HepG2 (cell line): ENCODE measurements at regions not wholly inside any gene's neighbourhood (a gene's known extent, or its start where the extent isn't known, plus 50 kb on each side); places are given as distances from the start of the nearest gene placed in this dataset.

Experiments
- ATAC-seq: fragments of 200-7000 bp; cut with Tn5 transposase; 3 replicates; pipeline ENCODE4 v1.9.1; 2020; ENCODE audit warnings: mild to moderate bottlenecking, moderate library complexity
- BruUV-seq: library from RNA; stranded (reverse); fragments of 400-500 nt; replicated peaks from 2 replicates; lab custom pipeline; 2021; lab: Mats Ljungman, UMichigan
- CTCF ChIA-PET: fragments of 300-600 bp; formaldehyde crosslinking; extraction: SDS; loops from one replicate; lab custom pipeline; 2021; ENCODE audit warnings: low total read pairs, inconsistent platforms, low intra/inter-chr PET ratio; lab: Yijun Ruan, JAX
- POLR2A ChIA-PET: fragments of 350-600 bp; sonication (Branson Sonifier 250); formaldehyde crosslinking; loops from one replicate; lab custom pipeline; 2020; ENCODE audit warnings: antibody characterized with exemption, inconsistent platforms; lab: Yijun Ruan, JAX
- DNase-seq: peaks from one replicate; pipeline ENCODE4 v3.0.0-alpha.2; 2015; ENCODE audit warnings: low spot score
- FAIRE-seq: peaks from 3 replicates; lab custom pipeline; 2011; peaks lifted over from hg19 to GRCh38; lab: Jason Lieb, UNC
- H2AFZ ChIP-seq: one replicate; pipeline ENCODE4 v1.6.1; 2011; ENCODE audit warnings: low read length, inconsistent platforms
- H3K27ac ChIP-seq: fragments of 300-600 bp; 3 replicates; pipeline ENCODE4 v1.8.0; 2011; ENCODE audit warnings: mixed run types, mild to moderate bottlenecking, mixed read lengths, low read length, inconsistent platforms; ENCODE audit not compliant: insufficient read depth; ENCODE audit errors: extremely low read length
- H3K27me3 ChIP-seq, 2 experiments: fragments of 200-600 bp in 1 of 2; 2 replicates in 1 of 2; 3 replicates in 1 of 2; pipeline versions ENCODE4 v1.6.0 to v1.8.0; 2011; ENCODE audit warnings: low read length in 2 of 2, mild to moderate bottlenecking in 2 of 2, moderate library complexity in 2 of 2, inconsistent platforms in 1 of 2; ENCODE audit not compliant: insufficient read depth in 2 of 2, control insufficient read depth in 1 of 2
- H3K36me3 ChIP-seq, 2 experiments: fragments of 200-600 bp in 1 of 2; replicated peaks in 1 of 2; 2 replicates in 1 of 2; 3 replicates in 1 of 2; pipeline versions ENCODE4 v1.5.1 to v1.8.0; 2011; ENCODE audit warnings: low read length in 2 of 2, inconsistent platforms in 1 of 2; ENCODE audit not compliant: insufficient read depth in 2 of 2, control insufficient read depth in 1 of 2
- H3K4me1 ChIP-seq: 2 replicates; pipeline ENCODE4 v1.5.1; 2012; ENCODE audit warnings: low read length, inconsistent platforms; ENCODE audit not compliant: insufficient read depth
- H3K4me2 ChIP-seq: 2 replicates; pipeline ENCODE4 v1.6.0; 2011; ENCODE audit warnings: low read depth, low read length, inconsistent platforms
- H3K4me3 ChIP-seq, 3 experiments: fragments of 200-600 bp in 1 of 3; sonication (generic), shearing (Covaris generic) in 1 of 3; replicated peaks in 1 of 3; 2 replicates each; pipeline ENCODE4 v1.5.1; 2011 to 2016; ENCODE audit warnings: low read length in 3 of 3, inconsistent platforms in 2 of 3, low read depth in 2 of 3, mild to moderate bottlenecking in 2 of 3, control low read depth in 1 of 3, mixed read lengths in 1 of 3; ENCODE audit not compliant: insufficient read depth in 1 of 3
- H3K79me2 ChIP-seq: one replicate; pipeline ENCODE4 v1.6.1; 2011; ENCODE audit warnings: low read length, inconsistent platforms; ENCODE audit not compliant: insufficient read depth
- H3K9ac ChIP-seq: 2 replicates; pipeline ENCODE4 v1.6.0; 2011; ENCODE audit warnings: mild to moderate bottlenecking, low read depth, low read length, inconsistent platforms; ENCODE audit not compliant: insufficient read depth
- H3K9me3 ChIP-seq: 2 replicates; pipeline ENCODE4 v1.5.1; 2012; ENCODE audit warnings: mild to moderate bottlenecking, low read length
- H4K20me1 ChIP-seq: 2 replicates; pipeline ENCODE4 v1.6.0; 2011; ENCODE audit warnings: inconsistent platforms, mild to moderate bottlenecking, low read length, moderate library complexity; ENCODE audit not compliant: insufficient read depth
- CEBPB ChIP-seq: IDR thresholded peaks from 2 replicates; pipeline ENCODE4 v1.6.1; 2011; ENCODE audit warnings: low read depth, low read length, improper control_type of control experiment, borderline replicate concordance
- TCF7L2 ChIP-seq: IDR thresholded peaks from 2 replicates; pipeline ENCODE4 v1.6.1; 2011; ENCODE audit warnings: mild to moderate bottlenecking, low read depth, low read length, moderate library complexity
- YEATS4 ChIP-seq: sonication (generic); formaldehyde crosslinking; IDR thresholded peaks from 2 replicates; pipeline ENCODE4 v1.4.0; 2020; ENCODE audit warnings: missing genetic modification reagents, borderline replicate concordance
- ZKSCAN8 ChIP-seq: IDR thresholded peaks from 2 replicates; pipeline ENCODE4 v1.6.1; 2016; ENCODE audit warnings: borderline replicate concordance, missing genetic modification reagents, missing compliant biosample characterization
- WGBS: methylation state at CpG from one replicate; pipeline ENCODE4 v1.1.6; 2017; ENCODE audit warnings: low lambda C conversion rate; 5-methylcytosine and 5-hydroxymethylcytosine counted together
- in situ Hi-C: cut with HindIII; loops from 2 replicates; pipeline ENCODE4 v1.10.0; 2017; ENCODE audit warnings: low pct_unique_long_range_greater_than_20kb; ENCODE audit not compliant: extremely low pct_ligation_motif_present
- intact Hi-C: fragments of 100-400 bp; cut with micrococcal nuclease; formaldehyde crosslinking; loops from one replicate; pipeline ENCODE4 v1.10.0; 2022; ENCODE audit not compliant: unreplicated experiment

DNA sequence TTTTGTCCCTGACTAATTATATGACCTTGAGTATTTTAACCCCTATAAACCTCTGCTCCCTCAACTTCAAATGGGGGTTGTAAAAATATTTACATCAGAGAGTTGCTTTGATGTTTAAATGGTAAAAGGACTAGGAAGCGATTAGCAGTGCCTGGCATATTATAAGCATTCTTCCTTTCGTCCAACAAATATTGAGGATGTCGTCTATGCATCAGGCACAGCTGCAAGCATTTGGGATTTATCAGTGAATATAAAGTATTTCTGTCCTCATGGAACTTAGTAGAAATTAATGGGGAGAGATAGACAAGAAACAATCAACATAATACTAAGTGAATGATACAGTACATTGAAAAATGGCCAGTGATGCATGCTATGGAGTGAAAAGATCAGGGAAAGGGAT lies 115.5 kb upstream of the EDNRA start:
- TF ChIP-seq ZKSCAN8 (CRISPR knock-in tag): no peak
- TF ChIP-seq YEATS4 (CRISPR knock-in tag): no peak
- TF ChIP-seq, all 625 proteins: peak for 0
- H2AFZ ChIP-seq: no peak overlapping the region
- no peaks in the 10 kb centered on the region for H3K9me3 ChIP-seq
- H3K4me1 ChIP-seq: no peaks in the 10 kb centered on the region
- H3K9ac ChIP-seq: no peak overlapping the region
- no TSS peak for BruUV-seq
- no peaks in the 10 kb centered on the region for H3K79me2 ChIP-seq
- in situ Hi-C loops (no loop called here), intact Hi-C loops (no loop called here)
- H3K4me3 ChIP-seq: no peak overlapping the region
- CTCF ChIA-PET: no interaction called here
- H4K20me1 ChIP-seq: no peaks in the 10 kb centered on the region
- POLR2A ChIA-PET: no interaction called here
- no peak overlapping the region for H3K4me2 ChIP-seq
- ATAC-seq: no peak
- no peaks in the 10 kb centered on the region for H3K27me3 ChIP-seq
- H3K36me3 ChIP-seq: no peaks in the 10 kb centered on the region
- 1% methylated on average over 3 of the region's 3 CpGs for WGBS
- FAIRE-seq: no peak
- H3K27ac ChIP-seq: no peak overlapping the region
- no peak for DNase-seq

DNA sequence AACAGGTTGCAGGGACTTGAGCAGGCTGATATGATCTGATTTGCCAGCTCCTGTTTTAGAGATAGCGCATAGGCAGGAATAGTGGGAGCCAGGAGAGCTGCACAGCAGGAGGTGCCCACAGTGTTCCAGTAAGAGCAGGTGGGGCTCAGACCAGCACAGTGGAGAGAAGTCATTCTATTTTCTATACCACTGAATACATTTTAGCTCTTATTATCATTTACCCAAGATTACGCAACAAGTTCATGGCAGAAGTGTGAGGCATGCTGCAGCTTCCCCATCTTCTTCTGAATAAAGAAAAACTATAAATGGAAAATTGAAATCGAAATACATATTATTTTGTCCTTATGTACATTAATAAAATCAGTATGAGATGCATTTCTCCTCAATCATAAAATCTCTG lies 114.7 kb upstream of the EDNRA start:
- H3K36me3 ChIP-seq: no peaks in the 10 kb centered on the region
- WGBS: 37% methylated on average over 3 of the region's 3 CpGs
- H3K9me3 ChIP-seq: no peaks in the 10 kb centered on the region
- ChIA-PET POLR2A (no interaction called here), CTCF (no interaction called here)
- no peaks in the 10 kb centered on the region for H3K4me1 ChIP-seq
- in situ Hi-C loops: no loop called here
- intact Hi-C loops: no loop called here
- H4K20me1 ChIP-seq: no peaks in the 10 kb centered on the region
- no peak overlapping the region for H3K27ac ChIP-seq
- DNase-seq (no peak), FAIRE-seq (no peak), ATAC-seq (no peak)
- no peak overlapping the region for H3K4me3 ChIP-seq
- H3K27me3 ChIP-seq: no peaks in the 10 kb centered on the region
- TF ChIP-seq TCF7L2: no peak
- TF ChIP-seq CEBPB: peak; percentile 2; the same call in 1 of the 2 replicates
- BruUV-seq: no TSS peak
- H3K9ac ChIP-seq: no peak overlapping the region
- no peak overlapping the region for H2AFZ ChIP-seq
- H3K4me2 ChIP-seq: no peak overlapping the region
- no peaks in the 10 kb centered on the region for H3K79me2 ChIP-seq
